GM18951 (cell line): ENCODE measurements at regions not wholly inside any gene's neighbourhood (a gene's known extent, or its start where the extent isn't known, plus 50 kb on each side); places are given as distances from the start of the nearest gene placed in this dataset.
"Not testable (repeated sequence)": the region's sequence is repeated elsewhere in the genome, so short reads cannot be mapped to it uniquely, and the experiment has no call there.

ENCODE experiments used
- POLR2A ChIP-seq: IDR thresholded peaks from 4 replicates; pipeline ENCODE4 v1.6.1; 2011; ENCODE audit warnings: mild to moderate bottlenecking; ENCODE audit not compliant: insufficient read length, insufficient read depth; ENCODE audit errors: extremely low read depth
- in situ Hi-C: fragments of 300-500 bp; cut with MboI; formaldehyde crosslinking; loops from one replicate; pipeline ENCODE4 v1.12.0; 2022; ENCODE audit warnings: low sequenced_read_pairs, mixed read lengths, inconsistent platforms; ENCODE audit not compliant: unreplicated experiment

- TF ChIP-seq POLR2A, result no peak
- in situ Hi-C loops, result no loop called here
Measured at GRCh38 chr2:196511258-196512168, 128.0 kb upstream of the CCDC150 start.

- no peak for TF ChIP-seq POLR2A
- in situ Hi-C loops, result no loop called here
Measured at GRCh38 chr2:196513796-196514526, 125.6 kb upstream of the CCDC150 start.

GRCh38 chr2:196514641-196515040 lies 124.9 kb upstream of the CCDC150 start:
- TF ChIP-seq POLR2A, result no peak
- in situ Hi-C loops, result no loop called here

- in situ Hi-C loops, result no loop called here
- no peak for TF ChIP-seq POLR2A
Measured at GRCh38 chr2:196515051-196515450, 124.5 kb upstream of the CCDC150 start.

- in situ Hi-C loops, result no loop called here
- TF ChIP-seq POLR2A, result no peak
Measured at GRCh38 chr2:196515608-196516007, 123.9 kb upstream of the CCDC150 start.

GRCh38 chr2:196516564-196516963 lies 123.0 kb upstream of the CCDC150 start:
- in situ Hi-C loops, result no loop called here
- no peak for TF ChIP-seq POLR2A

GRCh38 chr2:196520605-196521004 lies 118.9 kb upstream of the CCDC150 start:
- no peak for TF ChIP-seq POLR2A
- in situ Hi-C loops, result no loop called here

GRCh38 chr2:196526981-196527725 lies 112.4 kb upstream of the CCDC150 start:
- in situ Hi-C loops, result not testable (repeated sequence)

GRCh38 chr2:196528486-196529223 lies 110.9 kb upstream of the CCDC150 start:
- in situ Hi-C loops, result no loop called here
- no peak for TF ChIP-seq POLR2A

GRCh38 chr2:196530910-196531309 lies 108.6 kb upstream of the CCDC150 start:
- TF ChIP-seq POLR2A, result no peak
- in situ Hi-C loops, result no loop called here

GRCh38 chr2:196533772-196534397 lies 105.6 kb upstream of the CCDC150 start:
- in situ Hi-C loops, result no loop called here
- TF ChIP-seq POLR2A, result no peak

- in situ Hi-C loops, result no loop called here
- no peak for TF ChIP-seq POLR2A
Measured at GRCh38 chr2:196534495-196534894, 105.0 kb upstream of the CCDC150 start.

- in situ Hi-C loops, result no loop called here
- TF ChIP-seq POLR2A, result no peak
Measured at GRCh38 chr2:196535061-196535460, 104.5 kb upstream of the CCDC150 start.

GRCh38 chr2:196535742-196536141 lies 103.8 kb upstream of the CCDC150 start:
- TF ChIP-seq POLR2A, result no peak
- in situ Hi-C loops, result no loop called here
